Adrenal gland (tissue), 9 donors: ENCODE measurements at regions not wholly inside any gene's neighbourhood (a gene's known extent, or its start where the extent isn't known, plus 50 kb on each side); places are given as distances from the start of the nearest gene placed in this dataset.
"Not testable (repeated sequence)": the region's sequence is repeated elsewhere in the genome, so short reads cannot be mapped to it uniquely, and the experiment has no call there.

Source experiments
- DNase-seq, 7 donors: peaks; one replicate each; pipeline ENCODE4 v3.0.0-alpha.2; 2019 to 2020
- H3K27ac ChIP-seq, 5 donors: fragments of 200-600 bp; sonication (generic) in 4 of 5; 1 replicate in 3 of 5; 2 replicates in 2 of 5; pipeline versions ENCODE4 v1.5.1 to v1.8.0; 2016 to 2020; ENCODE audit warnings: mild to moderate bottlenecking in 1 of 5
- H3K27me3 ChIP-seq: fragments of 200-600 bp; 2 replicates; pipeline ENCODE4 v1.8.0; 2021
- H3K36me3 ChIP-seq, 2 donors: fragments of 200-600 bp; replicated peaks in 1 of 2; 1 replicate in 1 of 2; 2 replicates in 1 of 2; pipeline versions ENCODE4 v1.5.1 to v1.8.0; 2018 to 2022
- H3K4me1 ChIP-seq, 2 donors: fragments of 200-600 bp; replicated peaks in 1 of 2; 1 replicate in 1 of 2; 2 replicates in 1 of 2; pipeline versions ENCODE4 v1.5.1 to v1.8.0; 2018 to 2021
- H3K4me3 ChIP-seq, 4 donors: fragments of 200-600 bp; sonication (generic) in 3 of 4; one replicate each; pipeline ENCODE4 v1.5.1; 2016 to 2018
- H3K9me3 ChIP-seq, 3 donors: fragments of 200-600 bp; sonication (generic) in 1 of 3; replicated peaks in 1 of 3; 1 replicate in 2 of 3; 2 replicates in 1 of 3; pipeline versions ENCODE4 v1.5.1 to v1.8.0; 2016 to 2021
- CTCF ChIP-seq, 6 experiments: fragments of 450-650 bp in 4 of 6; fragments of 200-600 bp in 2 of 6; sonication (generic) in 1 of 6; IDR thresholded peaks; 1 replicate in 5 of 6; 2 replicates in 1 of 6; pipeline versions ENCODE4 v1.5.1 to v1.8.0; 2016 to 2021; ENCODE audit warnings: antibody characterized with exemption in 6 of 6, mild to moderate bottlenecking in 2 of 6, moderate library complexity in 1 of 6
- POLR2A ChIP-seq, 2 donors: fragments of 450-650 bp; IDR thresholded peaks; one replicate each; pipeline ENCODE4 v1.6.1; 2017; ENCODE audit warnings: antibody characterized with exemption in 2 of 2, mild to moderate bottlenecking in 2 of 2, moderate library complexity in 1 of 2
- WGBS, 4 donors: extraction: QIAGEN DNeasy Blood & Tissue Kit in 2 of 4; methylation state at CpG; one replicate each; pipeline versions ENCODE4 v1.1.5 to v1.1.7; 2013 to 2017; 5-methylcytosine and 5-hydroxymethylcytosine counted together
- intact Hi-C, 2 donors: fragments of 100-400 bp; cut with DNase I; formaldehyde crosslinking; loops; one replicate each; pipeline versions ENCODE4 v1.14.1 to v1.15.0; 2022 to 2023
- donor health status: healthy with polysubstance abuse.
- donor health status: Bipolar disorder and iron deficiency.
- donor health status: DM: yes; HTN: yes; CAD: no.
- donor health status: DM: no; HTN: no; CAD: no.
- donor health status: DM: no; HTN: no; CAD: no.

- TF ChIP-seq POLR2A (IDR thresholded peaks at IDR 0.05) (no peak), CTCF (IDR thresholded peaks at IDR 0.05) (no peak)
- 54 to 87% (median 57%) methylated on average over 3 of the region's 3 CpGs for WGBS, 4 donors
These were observed 206.1 kb downstream of the LHFPL1 start for GRCh38 chrX:112473654-112474053.

GRCh38 chrX:112470551-112470950 lies 209.2 kb downstream of the LHFPL1 start:
- no peaks in the 10 kb centered on the region for H3K9me3 ChIP-seq
- WGBS, 4 donors = 54 to 73% (median 65%) methylated on average over 2 of the region's 2 CpGs
- H3K27ac ChIP-seq = no peak overlapping the region
- no peak for TF ChIP-seq POLR2A (IDR thresholded peaks at IDR 0.05)
- no peak for TF ChIP-seq CTCF (IDR thresholded peaks at IDR 0.05)
- no peak for DNase-seq
- no peaks in the 10 kb centered on the region for H3K4me1 ChIP-seq
- intact Hi-C loops = no loop called here
- H3K4me3 ChIP-seq = no peak overlapping the region
- H3K36me3 ChIP-seq = no peaks in the 10 kb centered on the region
- H3K27me3 ChIP-seq = peaks cover 12% of the 10 kb centered on the region

More at GRCh38 chrX:112473654-112474053, 206.1 kb downstream of the LHFPL1 start:
- H3K4me3 ChIP-seq = no peak overlapping the region
- intact Hi-C loops = no loop called here
- H3K36me3 ChIP-seq = no peaks in the 10 kb centered on the region
- H3K9me3 ChIP-seq = no peaks in the 10 kb centered on the region
- no peaks in the 10 kb centered on the region for H3K4me1 ChIP-seq
- DNase-seq = no peak
- H3K27me3 ChIP-seq = peaks cover 14% of the 10 kb centered on the region
- no peak overlapping the region for H3K27ac ChIP-seq

- H3K27ac ChIP-seq, H3K27me3 ChIP-seq, intact Hi-C loops, H3K4me3 ChIP-seq, DNase-seq, H3K36me3 ChIP-seq, H3K9me3 ChIP-seq, H3K4me1 ChIP-seq: not testable (repeated sequence)
- 40 to 58% (median 55%) methylated on average over 1 to 8 of the region's 8 CpGs for WGBS, 4 donors
These were observed 217.7 kb downstream of the LHFPL1 start for GRCh38 chrX:112461949-112462450.

- no peak for DNase-seq
- no peak for TF ChIP-seq CTCF (IDR thresholded peaks at IDR 0.05)
- no peak for TF ChIP-seq POLR2A (IDR thresholded peaks at IDR 0.05)
- Histone ChIP-seq H3K27me3 (peaks cover 15% of the 10 kb centered on the region), H3K4me3 (no peak overlapping the region), H3K27ac (no peak overlapping the region), H3K9me3 (no peaks in the 10 kb centered on the region), H3K36me3 (no peaks in the 10 kb centered on the region), H3K4me1 (no peaks in the 10 kb centered on the region)
- intact Hi-C loops = no loop called here
These were observed 221.9 kb downstream of the LHFPL1 start for GRCh38 chrX:112457788-112458187.

GRCh38 chrX:112450810-112451209 lies 228.9 kb downstream of the LHFPL1 start:
- intact Hi-C loops = no loop called here
- H3K36me3 ChIP-seq = no peaks in the 10 kb centered on the region
- no peaks in the 10 kb centered on the region for H3K9me3 ChIP-seq
- no peak overlapping the region for H3K27ac ChIP-seq
- peaks cover 26% of the 10 kb centered on the region for H3K27me3 ChIP-seq
- H3K4me3 ChIP-seq = no peak overlapping the region
- no peaks in the 10 kb centered on the region for H3K4me1 ChIP-seq
- TF ChIP-seq POLR2A (IDR thresholded peaks at IDR 0.05) = no peak
- no peak for TF ChIP-seq CTCF (IDR thresholded peaks at IDR 0.05)
- no peak for DNase-seq
- 58 to 66% (median 62%) methylated on average over 2 of the region's 2 CpGs for WGBS, 4 donors
